ENCODE measurements at regions not wholly inside any gene's neighbourhood (a gene's known extent, or its start where the extent isn't known, plus 50 kb on each side); places are given as distances from the start of the nearest gene placed in this dataset.
A peak's percentile ranks its signal among the peaks of the same experiment; 100 is the strongest.

DNA sequence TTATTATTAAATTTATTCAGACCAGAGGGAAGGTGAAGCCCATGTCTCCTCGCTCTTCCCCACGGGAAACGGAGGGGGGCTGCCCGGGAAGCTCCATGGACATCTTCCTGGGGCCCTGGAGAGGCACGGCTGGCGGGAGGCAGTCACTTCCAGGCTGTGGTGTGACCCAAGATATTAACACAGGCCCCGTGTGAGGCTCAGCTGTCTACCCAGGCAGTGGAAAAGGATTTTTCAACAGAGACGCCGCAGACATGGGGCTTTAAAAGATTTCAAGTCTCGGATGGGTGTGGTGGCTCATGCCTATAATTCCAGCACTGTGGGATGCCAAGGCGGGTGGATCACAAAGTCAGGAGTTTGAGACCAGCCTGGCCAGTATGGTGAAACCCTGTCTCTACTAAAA lies 117.9 kb downstream of the ERMARD start:
- FAIRE-seq, result no peak
- no peak for DNase-seq (ENCODE audit: extremely low spot score, insufficient read length, low read depth)

- FAIRE-seq, result peak; percentile 15
- no peak for DNase-seq (ENCODE audit: extremely low spot score, insufficient read length, low read depth)
Measured at GRCh38 chr6:169868458-169868857, 117.0 kb downstream of the ERMARD start.

GRCh38 chr6:169867751-169868191 lies 116.3 kb downstream of the ERMARD start:
- no peak for FAIRE-seq

DNA sequence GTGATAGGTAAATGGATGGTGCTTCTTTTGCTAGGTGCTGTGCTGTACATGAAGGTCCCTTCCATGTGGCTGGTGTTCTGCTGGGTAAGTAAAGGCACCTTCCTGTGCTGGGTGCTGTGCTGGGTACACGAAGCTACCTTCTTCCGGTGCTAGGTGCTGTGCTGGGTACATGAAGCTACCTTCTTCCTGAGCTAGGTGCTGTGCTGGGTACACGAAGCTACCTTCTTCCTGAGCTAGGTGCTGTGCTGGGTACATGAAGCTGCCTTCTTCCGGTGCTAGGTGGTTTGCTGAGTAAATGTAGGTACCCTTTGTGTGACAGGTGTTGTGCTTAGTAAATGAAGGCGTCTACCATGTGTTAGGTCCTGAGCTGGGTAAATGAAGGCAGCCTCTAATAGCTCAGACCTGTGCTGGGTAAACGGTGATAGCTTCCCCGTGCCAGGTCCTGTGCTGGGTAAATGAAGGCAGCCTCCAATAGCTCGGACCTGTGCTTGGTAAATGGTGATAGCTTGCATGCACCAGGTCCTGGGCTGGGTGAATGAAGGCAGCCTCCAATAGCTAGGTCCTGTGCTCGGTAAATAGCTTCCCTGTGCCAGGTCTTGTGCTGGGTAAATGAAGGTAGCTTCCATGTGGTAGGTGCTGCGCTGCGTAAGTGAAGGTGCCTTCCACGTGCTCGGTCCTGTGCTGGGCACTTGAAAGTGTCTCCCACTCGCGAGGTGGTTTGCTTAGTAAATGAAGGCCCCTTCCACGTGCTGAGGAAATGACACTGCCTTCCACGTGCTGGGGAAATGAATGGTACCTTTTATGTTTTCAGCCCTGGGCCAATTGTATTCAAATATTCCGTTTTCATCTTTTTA lies 115.5 kb downstream of the ERMARD start:
- FAIRE-seq (no peak), DNase-seq (ENCODE audit: extremely low spot score, insufficient read length, low read depth) (no peak)

More at GRCh38 chr6:169867751-169868191, 116.3 kb downstream of the ERMARD start:
- no peak for DNase-seq (ENCODE audit: extremely low spot score, insufficient read length, low read depth)

- FAIRE-seq (no peak), DNase-seq (ENCODE audit: extremely low spot score, insufficient read length, low read depth) (no peak)
Measured at GRCh38 chr6:169866140-169866534, 114.7 kb downstream of the ERMARD start.

DNA sequence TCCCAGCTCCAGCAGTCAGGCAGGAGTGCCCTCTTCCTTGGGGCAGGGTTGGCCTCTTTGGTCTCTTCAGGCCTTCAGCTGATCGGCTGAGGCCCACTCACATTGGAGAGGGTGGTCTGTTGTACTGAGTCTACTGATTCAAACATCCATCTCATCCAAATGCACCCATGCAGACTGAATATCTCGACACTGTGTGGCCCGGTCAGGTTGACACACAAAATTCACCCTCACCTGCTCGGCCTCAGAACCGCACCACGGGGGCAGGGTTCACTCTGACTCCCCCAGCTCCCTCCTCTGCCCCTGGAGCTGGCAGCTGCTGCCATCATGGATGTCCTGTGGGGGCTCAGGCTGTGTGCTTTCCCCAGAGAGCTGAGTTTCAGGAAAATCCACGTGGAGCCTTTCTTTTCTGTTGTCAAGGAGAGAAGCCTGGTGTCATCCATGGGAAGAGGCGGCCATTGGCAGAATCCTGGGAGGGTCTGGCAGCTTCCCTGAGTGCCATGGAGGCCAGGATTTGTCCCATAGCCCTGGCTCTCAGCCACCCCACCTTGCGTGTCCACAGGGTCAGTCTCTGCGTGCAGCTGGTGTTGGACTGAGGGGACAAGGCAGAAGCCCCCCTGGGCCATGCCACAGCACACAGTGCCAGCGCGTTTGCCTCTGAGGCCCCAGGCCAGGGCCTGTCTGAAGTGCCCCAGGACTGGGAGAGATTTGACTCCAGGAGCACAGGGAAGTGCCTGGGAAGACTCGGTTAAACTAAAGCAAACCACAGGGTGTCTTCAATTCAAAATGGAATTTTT lies 114.1 kb downstream of the ERMARD start:
- FAIRE-seq (no peak), DNase-seq (ENCODE audit: extremely low spot score, insufficient read length, low read depth) (no peak)

- DNase-seq (ENCODE audit: extremely low spot score, insufficient read length, low read depth), result no peak
- no peak for FAIRE-seq
Measured at GRCh38 chr6:169864148-169865020, 113.0 kb downstream of the ERMARD start.

DNA sequence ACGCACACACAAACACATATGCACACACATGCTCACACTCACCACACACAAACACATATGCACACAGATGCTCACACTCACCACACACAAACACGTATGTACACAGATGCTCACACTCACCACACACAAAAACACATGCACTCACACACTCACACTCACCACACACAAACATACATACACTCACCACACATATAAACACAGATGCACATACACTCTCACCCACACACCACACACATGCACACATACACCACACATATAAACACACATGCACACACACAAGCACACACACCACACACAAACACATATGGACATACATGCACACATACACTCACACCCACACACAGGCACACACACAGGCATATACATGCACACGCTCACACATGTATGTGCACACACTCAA lies 112.3 kb downstream of the ERMARD start:
- FAIRE-seq (no peak), DNase-seq (ENCODE audit: extremely low spot score, insufficient read length, low read depth) (no peak)

DNA sequence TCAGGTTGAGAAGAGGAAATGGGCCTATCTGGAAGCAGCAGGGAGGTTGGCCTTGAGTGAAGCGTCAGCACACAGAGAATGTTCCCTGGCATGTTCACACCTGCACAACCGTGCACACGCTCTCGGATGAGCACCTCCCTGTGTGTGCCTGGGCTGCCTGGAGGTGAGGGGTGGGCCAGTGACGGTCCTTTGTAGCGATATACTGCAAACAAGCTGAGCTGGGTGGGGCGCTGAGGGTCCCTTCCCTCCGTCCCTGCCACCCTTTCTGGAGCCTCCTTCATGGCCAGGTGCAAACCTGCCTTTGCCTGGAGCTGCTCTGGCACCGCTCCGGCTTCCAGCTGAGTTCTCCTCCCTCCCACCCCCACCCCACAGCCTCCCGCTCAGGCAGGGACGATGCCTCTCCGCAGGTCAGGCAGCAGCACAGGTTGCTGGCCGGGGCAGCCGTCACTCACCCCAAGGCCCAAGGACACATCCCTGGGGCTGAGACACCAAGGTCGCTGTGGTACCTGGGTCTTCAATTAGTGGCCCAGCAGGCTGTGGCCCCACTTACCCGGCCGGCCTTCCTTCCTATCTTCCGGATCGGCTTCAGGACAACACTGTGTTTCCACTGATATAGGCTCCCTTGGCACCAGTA lies 111.6 kb downstream of the ERMARD start:
- FAIRE-seq, result no peak
- DNase-seq (ENCODE audit: extremely low spot score, insufficient read length, low read depth), result no peak

- DNase-seq (ENCODE audit: extremely low spot score, insufficient read length, low read depth) (no peak), FAIRE-seq (no peak)
Measured at GRCh38 chr6:169862043-169862891, 110.8 kb downstream of the ERMARD start.

- no peak for FAIRE-seq
Measured at GRCh38 chr6:169861431-169862042, 110.1 kb downstream of the ERMARD start.

DNA sequence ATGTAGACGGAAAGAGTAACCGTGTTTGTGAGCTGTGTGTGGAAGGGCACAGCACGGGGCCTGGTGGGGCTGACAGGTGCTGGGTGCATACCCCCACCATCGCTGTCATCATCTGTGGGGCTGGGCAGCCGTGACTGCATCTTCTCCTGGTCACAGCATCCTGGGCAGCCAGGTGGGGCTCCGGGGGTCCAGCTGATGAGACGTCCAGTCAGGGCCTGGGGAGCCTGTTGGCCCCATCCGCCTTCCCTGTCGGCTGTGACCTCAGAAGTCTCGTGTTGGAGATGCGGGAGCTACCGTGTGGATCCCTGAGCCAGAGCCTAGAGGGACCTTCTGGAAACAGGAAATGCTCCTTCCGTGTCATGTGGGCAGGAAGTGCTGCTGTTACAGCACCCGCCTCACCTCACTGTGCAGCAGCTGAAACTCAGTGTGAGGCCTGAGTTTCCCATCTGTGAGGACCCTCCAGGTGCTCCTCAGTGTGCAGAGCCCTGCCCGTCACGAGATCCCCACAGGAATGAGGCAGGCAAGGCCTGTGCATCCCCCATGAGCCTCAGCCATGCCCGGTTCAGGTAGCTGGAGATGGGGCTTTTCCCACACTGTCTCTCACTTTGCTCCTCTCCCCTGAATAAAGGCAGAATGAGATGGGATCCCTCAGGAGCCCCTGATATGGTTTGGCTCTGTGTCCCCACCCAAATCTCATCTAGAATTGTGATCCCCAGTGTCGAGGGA lies 108.7 kb downstream of the ERMARD start:
- DNase-seq (ENCODE audit: extremely low spot score, insufficient read length, low read depth) (no peak), FAIRE-seq (no peak)

More at GRCh38 chr6:169861431-169862042, 110.1 kb downstream of the ERMARD start:
- no peak for DNase-seq (ENCODE audit: extremely low spot score, insufficient read length, low read depth)

GRCh38 chr6:169859401-169859977 lies 108.1 kb downstream of the ERMARD start:
- FAIRE-seq, result no peak

GRCh38 chr6:169858935-169859351 lies 107.5 kb downstream of the ERMARD start:
- FAIRE-seq, result no peak
- no peak for DNase-seq (ENCODE audit: extremely low spot score, insufficient read length, low read depth)

More at GRCh38 chr6:169859401-169859977, 108.1 kb downstream of the ERMARD start:
- no peak for DNase-seq (ENCODE audit: extremely low spot score, insufficient read length, low read depth)

DNA sequence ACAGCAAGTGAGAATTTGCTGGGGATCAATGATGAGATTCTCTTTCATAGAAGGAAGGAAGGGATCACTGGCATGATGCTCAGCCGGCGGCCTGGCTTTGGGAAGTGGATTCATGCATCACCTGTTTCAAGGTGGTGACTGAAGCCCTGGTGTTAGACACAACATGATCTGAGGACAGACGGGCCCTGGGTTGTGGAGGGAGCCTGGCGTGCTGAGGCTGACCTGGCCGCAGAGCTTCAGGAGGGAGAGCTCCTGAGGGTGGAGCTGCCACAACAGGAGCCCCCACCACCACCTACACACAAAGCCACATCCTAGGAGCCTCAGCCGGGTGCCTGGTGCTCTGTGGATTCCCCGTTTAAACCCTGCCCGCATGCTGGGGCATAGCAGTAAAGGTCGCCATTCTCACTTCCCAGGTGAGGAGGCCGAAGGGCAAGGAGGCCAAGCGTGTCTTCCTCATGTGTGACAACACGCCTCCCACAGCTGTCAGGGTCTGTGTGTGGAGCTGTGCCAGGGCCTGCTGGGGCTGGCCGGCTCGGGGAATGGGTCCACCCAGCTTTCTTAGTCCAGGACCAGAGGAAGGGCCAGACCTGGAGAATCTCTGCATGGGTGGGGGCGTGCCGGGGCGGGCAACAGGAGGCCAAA lies 107.0 kb downstream of the ERMARD start:
- DNase-seq (ENCODE audit: extremely low spot score, insufficient read length, low read depth) (no peak), FAIRE-seq (no peak)

- DNase-seq (ENCODE audit: extremely low spot score, insufficient read length, low read depth), result no peak
Measured at GRCh38 chr6:169857343-169858292, 106.2 kb downstream of the ERMARD start.

More at GRCh38 chr6:169857343-169858292, 106.2 kb downstream of the ERMARD start:
- FAIRE-seq, result no peak
